HEK293 (cell line): ENCODE measurements at regions not wholly inside any gene's neighbourhood (a gene's known extent, or its start where the extent isn't known, plus 50 kb on each side); places are given as distances from the start of the nearest gene placed in this dataset.
A peak's percentile ranks its signal among the peaks of the same experiment; 100 is the strongest.

ENCODE experiments used
- BCL11A ChIP-seq: fragments of 450-650 bp; formaldehyde crosslinking; IDR thresholded peaks from 2 replicates; pipeline ENCODE4 v1.5.1; 2016; ENCODE audit warnings: low read depth, missing biosample characterization, missing genetic modification characterization
- KLF1 ChIP-seq: fragments of 450-650 bp; formaldehyde crosslinking; IDR thresholded peaks from 2 replicates; pipeline ENCODE4 v1.5.1; 2016; ENCODE audit warnings: missing biosample characterization, missing genetic modification characterization
- SCRT2 ChIP-seq: fragments of 450-650 bp; formaldehyde crosslinking; IDR thresholded peaks from 2 replicates; pipeline ENCODE4 v1.5.1; 2016; ENCODE audit warnings: missing biosample characterization, missing genetic modification characterization
- SP3 ChIP-seq: fragments of 450-650 bp; formaldehyde crosslinking; IDR thresholded peaks from 2 replicates; pipeline ENCODE4 v1.5.1; 2016; ENCODE audit warnings: missing biosample characterization, missing genetic modification characterization
- ZBTB17 ChIP-seq: fragments of 450-650 bp; formaldehyde crosslinking; IDR thresholded peaks from 2 replicates; pipeline ENCODE4 v1.5.1; 2016; ENCODE audit warnings: missing biosample characterization, missing genetic modification characterization
- ZFHX2 ChIP-seq: fragments of 450-650 bp; formaldehyde crosslinking; conservative IDR thresholded peaks from 2 replicates; pipeline ENCODE4 v1.5.1; 2016; ENCODE audit warnings: missing biosample characterization, missing genetic modification characterization
- ZFP41 ChIP-seq: fragments of 450-650 bp; formaldehyde crosslinking; IDR thresholded peaks from 2 replicates; pipeline ENCODE4 v1.5.1; 2016; ENCODE audit warnings: missing biosample characterization, missing genetic modification characterization, borderline replicate concordance
- ZNF114 ChIP-seq: fragments of 450-650 bp; formaldehyde crosslinking; IDR thresholded peaks from 2 replicates; pipeline ENCODE4 v1.5.0; 2017; ENCODE audit warnings: missing biosample characterization, missing genetic modification characterization
- ZNF174 ChIP-seq: fragments of 450-650 bp; formaldehyde crosslinking; IDR thresholded peaks from 2 replicates; pipeline ENCODE4 v1.5.0; 2017; ENCODE audit warnings: missing biosample characterization, mild to moderate bottlenecking, missing genetic modification characterization
- ZNF202 ChIP-seq: fragments of 450-650 bp; formaldehyde crosslinking; IDR thresholded peaks from 2 replicates; pipeline ENCODE4 v1.5.1; 2016; ENCODE audit warnings: missing biosample characterization, missing genetic modification characterization, borderline replicate concordance
- ZNF24 ChIP-seq: fragments of 450-650 bp; formaldehyde crosslinking; IDR thresholded peaks from 2 replicates; pipeline ENCODE4 v1.5.1; 2016; ENCODE audit warnings: missing biosample characterization, missing genetic modification characterization
- ZNF302 ChIP-seq: fragments of 450-650 bp; formaldehyde crosslinking; IDR thresholded peaks from 2 replicates; pipeline ENCODE4 v1.5.1; 2016; ENCODE audit warnings: missing biosample characterization, missing genetic modification characterization, low read depth
- ZNF335 ChIP-seq: fragments of 450-650 bp; formaldehyde crosslinking; conservative IDR thresholded peaks from 2 replicates; pipeline ENCODE4 v1.5.1; 2016; ENCODE audit warnings: missing biosample characterization, missing genetic modification characterization
- ZNF433 ChIP-seq: fragments of 450-650 bp; formaldehyde crosslinking; IDR thresholded peaks from 2 replicates; pipeline ENCODE4 v1.5.1; 2016; ENCODE audit warnings: missing biosample characterization, missing genetic modification characterization, low read depth
- ZNF473 ChIP-seq: fragments of 450-650 bp; formaldehyde crosslinking; IDR thresholded peaks from 2 replicates; pipeline ENCODE4 v1.5.1; 2017; ENCODE audit warnings: missing biosample characterization, missing genetic modification characterization
- ZNF510 ChIP-seq: fragments of 450-650 bp; formaldehyde crosslinking; IDR thresholded peaks from 2 replicates; pipeline ENCODE4 v1.5.1; 2018; ENCODE audit warnings: mild to moderate bottlenecking, missing genetic modification characterization, missing biosample characterization; ENCODE audit not compliant: insufficient replicate concordance
- ZNF514 ChIP-seq: fragments of 450-650 bp; formaldehyde crosslinking; IDR thresholded peaks from 2 replicates; pipeline ENCODE4 v1.5.1; 2016; ENCODE audit warnings: missing biosample characterization, missing genetic modification characterization
- ZNF521 ChIP-seq: fragments of 450-650 bp; formaldehyde crosslinking; IDR thresholded peaks from 2 replicates; pipeline ENCODE4 v1.5.1; 2017; ENCODE audit warnings: missing biosample characterization, mild to moderate bottlenecking, missing genetic modification characterization
- ZNF529 ChIP-seq: fragments of 450-650 bp; formaldehyde crosslinking; IDR thresholded peaks from 2 replicates; pipeline ENCODE4 v1.5.1; 2017; ENCODE audit warnings: missing genetic modification characterization, missing biosample characterization; ENCODE audit not compliant: insufficient replicate concordance
- ZNF558 ChIP-seq: fragments of 450-650 bp; formaldehyde crosslinking; IDR thresholded peaks from 2 replicates; pipeline ENCODE4 v1.5.1; 2016; ENCODE audit warnings: missing biosample characterization, missing genetic modification characterization
- ZNF664 ChIP-seq: fragments of 450-650 bp; formaldehyde crosslinking; IDR thresholded peaks from 2 replicates; pipeline ENCODE4 v1.5.1; 2016; ENCODE audit warnings: missing biosample characterization, missing genetic modification characterization
- ZNF785 ChIP-seq: fragments of 450-650 bp; formaldehyde crosslinking; IDR thresholded peaks from 2 replicates; pipeline ENCODE4 v1.5.1; 2016; ENCODE audit warnings: missing biosample characterization, missing genetic modification characterization
- TF ChIP-seq, protein P1 (sequence below): fragments of 450-650 bp; formaldehyde crosslinking; conservative IDR thresholded peaks from 2 replicates; pipeline ENCODE4 v1.5.1; 2016; ENCODE audit warnings: low read depth, missing biosample characterization, missing genetic modification characterization
- TF ChIP-seq, protein P2 (sequence below): fragments of 450-650 bp; formaldehyde crosslinking; IDR thresholded peaks from 2 replicates; pipeline ENCODE4 v1.5.1; 2016; ENCODE audit warnings: missing biosample characterization, missing genetic modification characterization, low read depth
- TF ChIP-seq, protein P3 (sequence below): fragments of 450-650 bp; formaldehyde crosslinking; IDR thresholded peaks from 2 replicates; pipeline ENCODE4 v1.5.1; 2016; ENCODE audit warnings: missing biosample characterization, missing genetic modification characterization
- TF ChIP-seq, protein P4 (sequence below): fragments of 450-650 bp; formaldehyde crosslinking; IDR thresholded peaks from 2 replicates; pipeline ENCODE4 v1.5.1; 2017; ENCODE audit warnings: missing biosample characterization, missing genetic modification characterization

DNA sequence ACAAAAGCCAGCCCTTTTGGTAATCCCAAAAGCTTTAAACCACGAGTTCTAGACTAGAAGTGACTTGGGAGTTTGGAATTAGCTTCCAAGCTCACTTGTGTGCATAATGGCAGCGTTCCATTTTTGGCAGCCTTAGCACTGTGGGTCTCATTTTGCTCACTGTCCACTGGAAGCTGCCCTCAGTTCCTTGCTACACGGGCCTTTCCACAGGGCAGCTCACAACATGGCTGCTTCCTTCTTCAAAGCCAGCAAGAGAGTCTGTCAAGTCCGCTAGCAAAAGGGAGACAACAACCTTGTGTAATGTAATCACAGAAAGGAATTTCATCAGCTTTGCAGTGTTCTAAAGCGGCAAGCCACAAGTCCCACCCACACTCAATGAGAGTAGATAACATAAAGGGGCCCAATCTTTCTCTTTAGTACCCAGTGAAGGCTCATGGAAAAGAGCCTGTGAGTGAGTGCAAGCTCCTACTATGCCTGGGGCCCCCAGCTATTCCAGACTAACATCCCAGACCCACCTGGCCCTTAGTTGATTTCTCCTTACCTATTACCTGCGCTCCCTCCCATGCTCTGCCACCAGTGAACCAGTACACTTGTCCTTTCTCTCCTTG lies 168.5 kb upstream of the FOXN2 start (continued):
- TF ChIP-seq, protein P1, sequence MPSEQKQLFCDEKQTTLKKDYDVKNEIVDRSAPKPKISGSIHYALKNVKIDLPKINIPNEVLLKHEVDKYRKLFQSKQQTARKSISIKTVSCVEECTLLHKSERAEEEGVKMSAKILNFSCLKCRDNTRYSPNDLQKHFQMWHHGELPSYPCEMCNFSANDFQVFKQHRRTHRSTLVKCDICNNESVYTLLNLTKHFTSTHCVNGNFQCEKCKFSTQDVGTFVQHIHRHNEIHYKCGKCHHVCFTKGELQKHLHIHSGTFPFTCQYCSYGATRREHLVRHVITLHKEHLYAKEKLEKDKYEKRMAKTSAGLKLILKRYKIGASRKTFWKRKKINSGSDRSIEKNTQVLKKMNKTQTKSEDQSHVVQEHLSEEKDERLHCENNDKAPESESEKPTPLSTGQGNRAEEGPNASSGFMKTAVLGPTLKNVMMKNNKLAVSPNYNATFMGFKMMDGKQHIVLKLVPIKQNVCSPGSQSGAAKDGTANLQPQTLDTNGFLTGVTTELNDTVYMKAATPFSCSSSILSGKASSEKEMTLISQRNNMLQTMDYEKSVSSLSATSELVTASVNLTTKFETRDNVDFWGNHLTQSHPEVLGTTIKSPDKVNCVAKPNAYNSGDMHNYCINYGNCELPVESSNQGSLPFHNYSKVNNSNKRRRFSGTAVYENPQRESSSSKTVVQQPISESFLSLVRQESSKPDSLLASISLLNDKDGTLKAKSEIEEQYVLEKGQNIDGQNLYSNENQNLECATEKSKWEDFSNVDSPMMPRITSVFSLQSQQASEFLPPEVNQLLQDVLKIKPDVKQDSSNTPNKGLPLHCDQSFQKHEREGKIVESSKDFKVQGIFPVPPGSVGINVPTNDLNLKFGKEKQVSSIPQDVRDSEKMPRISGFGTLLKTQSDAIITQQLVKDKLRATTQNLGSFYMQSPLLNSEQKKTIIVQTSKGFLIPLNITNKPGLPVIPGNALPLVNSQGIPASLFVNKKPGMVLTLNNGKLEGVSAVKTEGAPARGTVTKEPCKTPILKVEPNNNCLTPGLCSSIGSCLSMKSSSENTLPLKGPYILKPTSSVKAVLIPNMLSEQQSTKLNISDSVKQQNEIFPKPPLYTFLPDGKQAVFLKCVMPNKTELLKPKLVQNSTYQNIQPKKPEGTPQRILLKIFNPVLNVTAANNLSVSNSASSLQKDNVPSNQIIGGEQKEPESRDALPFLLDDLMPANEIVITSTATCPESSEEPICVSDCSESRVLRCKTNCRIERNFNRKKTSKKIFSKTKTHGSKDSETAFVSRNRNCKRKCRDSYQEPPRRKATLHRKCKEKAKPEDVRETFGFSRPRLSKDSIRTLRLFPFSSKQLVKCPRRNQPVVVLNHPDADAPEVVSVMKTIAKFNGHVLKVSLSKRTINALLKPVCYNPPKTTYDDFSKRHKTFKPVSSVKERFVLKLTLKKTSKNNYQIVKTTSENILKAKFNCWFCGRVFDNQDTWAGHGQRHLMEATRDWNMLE (tag by site-specific recombination), result peak; percentile 63
- TF ChIP-seq ZNF302 (tag by site-specific recombination) (no peak), BCL11A (tag by site-specific recombination) (no peak), SCRT2 (tag by site-specific recombination) (peak; percentile 31; the same call in 1 of the 2 replicates), SP3 (tag by site-specific recombination) (no peak), ZNF521 (tag by site-specific recombination) (no peak), ZNF558 (peak; percentile 36; the same call in 1 of the 2 replicates), ZNF202 (no peak), ZFHX2 (tag by site-specific recombination) (peak; percentile 49), ZNF433 (tag by site-specific recombination) (no peak), KLF1 (tag by site-specific recombination) (no peak), ZBTB17 (tag by site-specific recombination) (0 out of 2 replicates have a peak, but pooled peaks have one; percentile 16), ZFP41 (tag by site-specific recombination) (no peak), ZNF514 (tag by site-specific recombination) (no peak), ZNF510 (no peak), ZNF785 (tag by site-specific recombination) (no peak), ZNF24 (tag by site-specific recombination) (no peak), ZNF114 (tag by site-specific recombination) (no peak), ZNF529 (tag by site-specific recombination) (no peak), ZNF335 (tag by site-specific recombination) (peak; percentile 80), ZNF664 (tag by site-specific recombination) (no peak), ZNF473 (tag by site-specific recombination) (no peak), ZNF174 (tag by site-specific recombination) (no peak)
- TF ChIP-seq, protein P2, sequence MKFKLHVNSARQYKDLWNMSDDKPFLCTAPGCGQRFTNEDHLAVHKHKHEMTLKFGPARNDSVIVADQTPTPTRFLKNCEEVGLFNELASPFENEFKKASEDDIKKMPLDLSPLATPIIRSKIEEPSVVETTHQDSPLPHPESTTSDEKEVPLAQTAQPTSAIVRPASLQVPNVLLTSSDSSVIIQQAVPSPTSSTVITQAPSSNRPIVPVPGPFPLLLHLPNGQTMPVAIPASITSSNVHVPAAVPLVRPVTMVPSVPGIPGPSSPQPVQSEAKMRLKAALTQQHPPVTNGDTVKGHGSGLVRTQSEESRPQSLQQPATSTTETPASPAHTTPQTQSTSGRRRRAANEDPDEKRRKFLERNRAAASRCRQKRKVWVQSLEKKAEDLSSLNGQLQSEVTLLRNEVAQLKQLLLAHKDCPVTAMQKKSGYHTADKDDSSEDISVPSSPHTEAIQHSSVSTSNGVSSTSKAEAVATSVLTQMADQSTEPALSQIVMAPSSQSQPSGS (tag by site-specific recombination), result no peak
- TF ChIP-seq, protein P3, sequence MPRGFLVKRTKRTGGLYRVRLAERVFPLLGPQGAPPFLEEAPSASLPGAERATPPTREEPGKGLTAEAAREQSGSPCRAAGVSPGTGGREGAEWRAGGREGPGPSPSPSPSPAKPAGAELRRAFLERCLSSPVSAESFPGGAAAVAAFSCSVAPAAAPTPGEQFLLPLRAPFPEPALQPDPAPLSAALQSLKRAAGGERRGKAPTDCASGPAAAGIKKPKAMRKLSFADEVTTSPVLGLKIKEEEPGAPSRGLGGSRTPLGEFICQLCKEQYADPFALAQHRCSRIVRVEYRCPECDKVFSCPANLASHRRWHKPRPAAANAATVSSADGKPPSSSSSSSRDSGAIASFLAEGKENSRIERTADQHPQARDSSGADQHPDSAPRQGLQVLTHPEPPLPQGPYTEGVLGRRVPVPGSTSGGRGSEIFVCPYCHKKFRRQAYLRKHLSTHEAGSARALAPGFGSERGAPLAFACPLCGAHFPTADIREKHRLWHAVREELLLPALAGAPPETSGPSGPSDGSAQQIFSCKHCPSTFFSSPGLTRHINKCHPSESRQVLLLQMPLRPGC (tag by site-specific recombination), result no peak
- TF ChIP-seq, protein P4, sequence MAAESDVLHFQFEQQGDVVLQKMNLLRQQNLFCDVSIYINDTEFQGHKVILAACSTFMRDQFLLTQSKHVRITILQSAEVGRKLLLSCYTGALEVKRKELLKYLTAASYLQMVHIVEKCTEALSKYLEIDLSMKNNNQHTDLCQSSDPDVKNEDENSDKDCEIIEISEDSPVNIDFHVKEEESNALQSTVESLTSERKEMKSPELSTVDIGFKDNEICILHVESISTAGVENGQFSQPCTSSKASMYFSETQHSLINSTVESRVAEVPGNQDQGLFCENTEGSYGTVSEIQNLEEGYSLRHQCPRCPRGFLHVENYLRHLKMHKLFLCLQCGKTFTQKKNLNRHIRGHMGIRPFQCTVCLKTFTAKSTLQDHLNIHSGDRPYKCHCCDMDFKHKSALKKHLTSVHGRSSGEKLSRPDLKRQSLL (tag by site-specific recombination), result no peak
